Stimulated activated effector memory CD8-positive, alpha-beta T cell treated with anti-CD3 and anti-CD28 coated beads, Interleukin-12 subunit alpha, Interleukin-12 subunit beta, amount 100 ng/mL, for 72 hours (primary cell): ENCODE measurements at regions not wholly inside any gene's neighbourhood (a gene's known extent, or its start where the extent isn't known, plus 50 kb on each side); places are given as distances from the start of the nearest gene placed in this dataset.
"Not testable (repeated sequence)": the region's sequence is repeated elsewhere in the genome, so short reads cannot be mapped to it uniquely, and the experiment has no call there.

ENCODE experiments used
- ATAC-seq: fragments of 150-1000 bp; cut with Tn5 transposase; 2 replicates; pipeline ENCODE4 v1.10.0; 2021
- DNase-seq, 2 donors: peaks; one replicate each; pipeline ENCODE4 v3.0.0; 2021 to 2022; ENCODE audit warnings: low spot score in 2 of 2
- H3K27ac Mint-ChIP-seq: one replicate; pipeline ENCODE4 v1.8.0; 2022; ENCODE audit warnings: mild to moderate bottlenecking, mixed read lengths
- H3K36me3 Mint-ChIP-seq: one replicate; pipeline ENCODE4 v1.8.0; 2022; ENCODE audit warnings: mild to moderate bottlenecking, mixed read lengths
- H3K4me1 Mint-ChIP-seq: one replicate; pipeline ENCODE4 v1.8.0; 2022; ENCODE audit warnings: mixed read lengths
- H3K4me3 Mint-ChIP-seq: one replicate; pipeline ENCODE4 v1.8.0; 2022; ENCODE audit warnings: mild to moderate bottlenecking, mixed read lengths
- H3K9me3 Mint-ChIP-seq: one replicate; pipeline ENCODE4 v1.8.0; 2022; ENCODE audit warnings: mixed read lengths

DNA sequence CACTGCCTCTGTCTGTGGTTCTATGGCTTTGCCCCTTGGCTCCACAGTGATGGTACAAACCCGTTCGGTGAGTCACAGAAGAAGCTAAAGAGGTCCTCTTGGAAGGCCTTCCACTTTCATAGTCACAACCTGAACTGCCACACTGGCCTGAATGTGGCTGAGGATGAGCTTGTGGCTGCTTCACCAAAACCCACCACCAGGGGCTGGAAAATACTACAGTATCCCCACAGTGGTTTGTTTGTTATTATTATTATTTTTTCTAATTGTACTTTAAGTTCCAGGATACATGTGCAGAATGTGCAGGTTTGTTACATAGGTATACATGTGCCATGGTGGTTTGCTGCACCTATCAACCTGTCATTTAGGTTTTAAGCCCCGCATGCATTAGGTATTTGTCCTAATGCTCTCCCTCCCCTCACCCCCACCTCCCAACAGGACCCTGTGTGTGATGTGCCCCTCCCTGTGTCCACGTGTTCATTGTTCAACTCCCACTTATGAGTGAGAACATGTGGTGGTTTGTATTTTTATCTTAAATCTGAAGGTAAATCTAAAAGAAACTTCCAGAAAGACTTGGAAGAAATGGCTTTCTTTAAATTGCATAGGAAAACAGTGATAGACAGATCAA is 160.8 kb upstream of the NPSR1 start:
- H3K36me3 Mint-ChIP-seq: no peaks in the 10 kb centered on the region
- no peak overlapping the region for H3K4me3 Mint-ChIP-seq
- no peaks in the 10 kb centered on the region for H3K4me1 Mint-ChIP-seq
- no peak for DNase-seq
- H3K9me3 Mint-ChIP-seq: peaks cover 25% of the 10 kb centered on the region
- H3K27ac Mint-ChIP-seq: no peak overlapping the region
- ATAC-seq: no peak

DNA sequence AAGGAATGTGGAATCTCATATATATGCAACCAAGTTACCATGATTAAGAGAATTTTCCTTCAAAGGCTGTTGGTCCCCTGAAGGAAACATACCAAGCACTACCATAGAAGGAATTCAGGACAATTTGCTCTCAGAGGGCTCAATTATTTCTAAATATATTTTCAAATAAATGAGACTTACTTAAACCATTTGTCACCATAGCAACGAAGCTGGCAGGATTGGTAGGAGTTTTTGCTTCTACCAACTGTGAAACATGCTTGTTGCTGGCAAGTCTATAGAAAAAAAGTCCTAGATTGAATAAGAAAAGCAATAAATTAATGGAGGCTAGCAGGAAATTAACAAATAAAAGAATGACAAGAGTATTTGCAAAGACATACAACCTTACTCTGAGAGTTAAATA is 156.9 kb upstream of the NPSR1 start:
- Mint-ChIP-seq H3K4me1 (no peaks in the 10 kb centered on the region), H3K9me3 (peaks cover 11% of the 10 kb centered on the region), H3K36me3 (no peaks in the 10 kb centered on the region), H3K27ac (no peak overlapping the region), H3K4me3 (no peak overlapping the region)
- DNase-seq (no peak), ATAC-seq (no peak)

DNA sequence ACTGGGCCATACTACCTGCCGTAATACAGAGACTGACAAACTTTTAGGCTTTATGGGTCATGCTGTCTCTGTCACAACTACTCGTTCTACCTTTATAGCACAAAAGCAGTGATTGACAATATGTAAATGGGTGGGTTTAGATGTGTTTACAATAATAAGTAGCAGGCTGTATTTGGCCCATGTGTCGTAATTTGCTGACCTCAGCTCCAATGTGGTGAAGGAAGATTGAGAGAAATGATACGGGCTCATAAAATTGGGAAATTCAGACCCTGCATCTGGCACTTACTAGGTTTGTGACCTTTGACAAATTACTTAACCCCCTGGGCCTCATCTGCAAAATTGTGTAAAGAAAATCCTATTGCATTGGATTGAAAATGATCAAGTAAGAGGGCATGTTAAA is 150.8 kb upstream of the NPSR1 start:
- no peak for ATAC-seq
- Mint-ChIP-seq H3K4me3 (no peak overlapping the region), H3K36me3 (no peaks in the 10 kb centered on the region), H3K4me1 (no peaks in the 10 kb centered on the region), H3K27ac (no peak overlapping the region), H3K9me3 (peaks cover 15% of the 10 kb centered on the region)
- DNase-seq: no peak

DNA sequence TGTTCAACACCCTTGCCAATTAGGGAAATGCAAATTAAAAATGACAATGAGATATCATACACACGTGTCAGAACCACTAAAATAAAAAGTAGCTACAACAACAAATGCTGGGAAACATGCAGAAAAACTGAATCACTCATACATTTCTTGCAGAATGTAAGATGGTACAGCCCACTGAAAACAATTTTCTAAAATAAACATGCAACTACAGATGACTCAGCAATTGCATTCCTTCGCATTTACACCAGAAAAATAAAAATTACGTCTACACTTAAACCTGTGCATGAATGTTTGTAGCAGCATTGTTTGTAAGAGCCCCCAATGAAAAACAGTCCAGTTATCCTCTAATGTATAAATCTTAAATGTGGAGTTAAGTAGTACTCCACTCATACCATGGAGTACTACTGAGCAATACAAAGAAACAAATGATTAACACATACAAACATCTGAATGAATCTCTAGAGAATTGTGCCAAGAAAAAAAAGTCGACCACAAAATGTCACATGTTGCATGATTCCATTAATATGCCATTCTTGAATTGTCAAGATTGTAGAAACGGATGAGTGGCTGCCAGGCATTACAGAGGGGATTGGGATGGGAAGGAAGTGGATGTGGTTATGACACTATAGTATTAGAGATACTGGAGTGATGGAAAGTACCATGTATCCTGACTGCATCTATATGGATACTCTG is 134.6 kb upstream of the NPSR1 start:
- Mint-ChIP-seq H3K27ac (no peak overlapping the region), H3K9me3 (peaks cover 20% of the 10 kb centered on the region), H3K4me1 (no peaks in the 10 kb centered on the region), H3K4me3 (no peak overlapping the region), H3K36me3 (no peaks in the 10 kb centered on the region)
- DNase-seq: no peak
- ATAC-seq: no peak

DNA sequence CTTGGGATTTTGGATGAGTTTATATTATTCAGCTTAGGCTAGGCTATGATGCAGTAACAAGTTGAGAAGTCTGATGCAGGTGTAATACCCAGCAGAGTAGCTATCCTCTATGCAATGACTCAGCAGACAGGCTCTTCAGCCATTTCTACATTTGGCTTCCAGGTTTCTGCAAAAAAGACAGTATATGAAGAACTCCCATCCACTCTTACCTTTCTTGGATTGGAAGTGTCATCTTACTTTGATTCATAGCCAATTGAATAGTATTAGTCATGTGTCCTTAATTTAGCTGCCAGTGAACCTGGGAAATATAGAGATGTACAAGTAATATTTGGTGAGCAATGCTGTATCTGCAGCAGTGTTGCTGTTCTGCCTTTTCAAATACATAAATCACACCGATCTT is 127.8 kb upstream of the NPSR1 start:
- Mint-ChIP-seq H3K4me1 (no peaks in the 10 kb centered on the region), H3K27ac (no peak overlapping the region), H3K36me3 (no peaks in the 10 kb centered on the region), H3K4me3 (no peak overlapping the region), H3K9me3 (peaks cover 9% of the 10 kb centered on the region)
- DNase-seq (no peak), ATAC-seq (no peak)

DNA sequence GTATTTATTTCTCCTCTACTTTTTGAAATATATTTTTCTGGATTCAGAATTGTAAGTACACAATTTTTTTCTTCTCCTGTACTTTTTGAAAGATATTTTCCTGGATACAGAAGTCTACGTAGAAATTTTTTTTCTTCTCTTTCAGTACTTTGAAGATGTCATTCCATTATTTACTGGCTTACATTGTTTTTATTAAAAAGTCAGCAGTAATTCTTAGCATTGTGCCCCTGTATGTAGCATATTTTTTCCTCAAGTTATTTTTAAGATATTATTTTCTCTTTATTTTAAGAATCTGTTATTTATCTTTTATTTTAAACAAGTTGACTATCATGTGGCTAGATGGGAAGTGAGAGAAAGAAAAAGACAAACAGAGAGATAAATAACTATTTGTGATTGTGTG is 119.0 kb upstream of the NPSR1 start:
- H3K9me3 Mint-ChIP-seq: peaks cover 20% of the 10 kb centered on the region
- no peaks in the 10 kb centered on the region for H3K4me1 Mint-ChIP-seq
- H3K27ac Mint-ChIP-seq: no peak overlapping the region
- ATAC-seq: no peak
- H3K36me3 Mint-ChIP-seq: no peaks in the 10 kb centered on the region
- H3K4me3 Mint-ChIP-seq: no peak overlapping the region
- no peak for DNase-seq

DNA sequence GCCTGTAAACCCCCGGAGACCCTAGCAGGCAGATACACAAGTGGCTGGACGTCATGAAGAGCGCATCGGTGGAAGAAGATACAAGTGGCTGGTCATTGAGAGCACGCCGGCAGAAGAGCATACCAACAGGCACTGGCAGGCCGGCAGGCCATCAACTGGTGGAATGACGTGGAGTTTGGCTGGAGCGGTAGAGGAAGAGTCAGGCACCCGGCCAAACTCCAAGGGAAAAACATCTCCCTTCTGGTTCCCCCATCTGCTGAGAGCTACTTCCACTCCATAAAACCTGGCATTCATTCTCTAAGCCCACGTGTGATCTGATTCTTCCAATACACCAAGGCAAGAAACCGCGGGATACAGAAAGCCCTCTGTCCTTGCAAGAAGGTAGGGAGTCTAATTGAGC is 113.4 kb upstream of the NPSR1 start:
- H3K9me3 Mint-ChIP-seq: peaks cover 23% of the 10 kb centered on the region
- no peak overlapping the region for H3K4me3 Mint-ChIP-seq
- H3K27ac Mint-ChIP-seq: no peak overlapping the region
- no peak for DNase-seq
- H3K36me3 Mint-ChIP-seq: no peaks in the 10 kb centered on the region
- H3K4me1 Mint-ChIP-seq: no peaks in the 10 kb centered on the region
- ATAC-seq: no peak

DNA sequence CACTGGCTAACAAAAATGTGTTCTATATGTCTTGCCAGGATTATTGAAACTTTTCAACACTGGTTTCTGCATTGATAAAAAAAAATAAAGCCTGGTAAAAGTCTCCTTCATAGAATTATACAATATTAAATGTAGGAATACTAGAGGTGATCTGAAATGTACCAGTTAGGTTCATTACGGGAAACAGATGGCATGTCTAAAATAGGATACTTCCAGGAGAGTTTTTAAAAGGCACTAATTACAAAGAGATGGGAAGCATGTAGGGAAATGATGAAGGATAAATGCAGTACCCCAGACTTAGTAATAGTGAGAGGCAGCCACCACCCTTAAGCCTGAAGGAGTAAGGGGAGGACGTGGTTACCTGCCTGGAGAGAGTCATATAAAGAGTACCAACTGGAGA is 107.0 kb upstream of the NPSR1 start:
- no peaks in the 10 kb centered on the region for H3K36me3 Mint-ChIP-seq
- H3K4me3 Mint-ChIP-seq: no peak overlapping the region
- H3K27ac Mint-ChIP-seq: no peak overlapping the region
- no peaks in the 10 kb centered on the region for H3K4me1 Mint-ChIP-seq
- ATAC-seq: no peak
- DNase-seq: no peak
- H3K9me3 Mint-ChIP-seq: peaks cover 25% of the 10 kb centered on the region

DNA sequence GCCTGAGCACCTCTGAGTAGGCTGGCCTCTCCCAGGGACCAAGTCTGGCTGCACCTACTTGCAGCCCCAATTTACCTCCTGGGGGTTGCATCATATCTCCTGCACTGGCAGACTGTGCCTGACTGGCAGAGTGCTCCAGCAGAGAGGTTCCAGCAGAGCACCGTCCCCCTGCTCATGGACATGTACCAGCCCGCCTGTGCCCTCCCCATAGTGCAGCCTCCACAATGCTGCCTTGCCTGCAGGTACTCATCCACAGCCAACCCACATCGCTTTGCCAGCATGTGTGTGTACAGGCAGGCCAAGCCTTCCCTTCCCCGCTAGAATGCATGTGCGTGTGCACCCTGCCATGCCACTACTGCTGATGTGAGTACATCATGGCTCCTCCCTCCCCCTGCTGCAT is 105.5 kb upstream of the NPSR1 start:
- no peaks in the 10 kb centered on the region for H3K36me3 Mint-ChIP-seq
- no peaks in the 10 kb centered on the region for H3K4me1 Mint-ChIP-seq
- ATAC-seq (no peak), DNase-seq (no peak)
- no peak overlapping the region for H3K27ac Mint-ChIP-seq
- peaks cover 25% of the 10 kb centered on the region for H3K9me3 Mint-ChIP-seq
- no peak overlapping the region for H3K4me3 Mint-ChIP-seq

DNA sequence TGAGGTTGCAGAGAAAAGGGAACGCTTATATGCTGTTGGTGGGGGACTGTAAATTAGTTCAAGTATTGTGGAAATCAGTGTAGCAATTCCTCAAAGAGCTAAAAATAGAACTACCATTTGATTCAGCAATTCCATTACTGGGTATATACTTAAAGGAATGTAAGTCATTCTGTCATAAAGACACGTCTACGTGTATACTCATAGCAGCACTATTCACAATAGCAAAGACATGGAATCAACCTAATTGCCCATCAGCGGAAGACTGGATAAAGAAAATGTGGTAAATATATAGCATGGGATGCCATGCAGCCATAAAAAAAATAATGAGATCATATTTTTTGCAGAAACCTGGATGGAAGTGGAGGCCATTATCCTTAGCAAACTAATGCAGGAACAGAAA is 100.0 kb upstream of the NPSR1 start:
- ATAC-seq: no peak
- DNase-seq: no peak
- no peaks in the 10 kb centered on the region for H3K36me3 Mint-ChIP-seq
- H3K4me1 Mint-ChIP-seq: no peaks in the 10 kb centered on the region
- peaks cover 21% of the 10 kb centered on the region for H3K9me3 Mint-ChIP-seq
- H3K27ac Mint-ChIP-seq: no peak overlapping the region
- H3K4me3 Mint-ChIP-seq: no peak overlapping the region

DNA sequence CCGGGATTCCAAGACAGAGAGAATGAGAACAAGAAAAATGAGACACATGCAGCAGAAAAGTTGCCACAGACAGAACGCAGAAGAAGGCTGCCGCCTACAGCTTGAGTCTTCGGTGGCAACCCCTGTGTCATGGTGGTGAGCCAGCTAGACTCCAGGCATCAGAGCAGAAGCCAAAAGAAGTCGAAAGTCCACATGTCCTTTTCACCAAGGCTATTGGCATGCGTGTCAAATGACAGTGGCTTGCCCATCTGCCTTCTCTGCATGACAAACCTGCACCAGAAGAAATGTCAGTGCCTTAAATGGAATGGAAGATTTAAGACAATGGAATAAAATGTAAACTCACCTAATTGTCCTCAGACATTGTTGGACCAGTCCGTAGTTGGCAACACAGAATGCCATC is 93.9 kb upstream of the NPSR1 start:
- H3K9me3 Mint-ChIP-seq: peaks cover 3% of the 10 kb centered on the region
- no peak for ATAC-seq
- no peaks in the 10 kb centered on the region for H3K36me3 Mint-ChIP-seq
- DNase-seq: no peak
- H3K27ac Mint-ChIP-seq: no peak overlapping the region
- no peak overlapping the region for H3K4me3 Mint-ChIP-seq
- H3K4me1 Mint-ChIP-seq: no peaks in the 10 kb centered on the region

DNA sequence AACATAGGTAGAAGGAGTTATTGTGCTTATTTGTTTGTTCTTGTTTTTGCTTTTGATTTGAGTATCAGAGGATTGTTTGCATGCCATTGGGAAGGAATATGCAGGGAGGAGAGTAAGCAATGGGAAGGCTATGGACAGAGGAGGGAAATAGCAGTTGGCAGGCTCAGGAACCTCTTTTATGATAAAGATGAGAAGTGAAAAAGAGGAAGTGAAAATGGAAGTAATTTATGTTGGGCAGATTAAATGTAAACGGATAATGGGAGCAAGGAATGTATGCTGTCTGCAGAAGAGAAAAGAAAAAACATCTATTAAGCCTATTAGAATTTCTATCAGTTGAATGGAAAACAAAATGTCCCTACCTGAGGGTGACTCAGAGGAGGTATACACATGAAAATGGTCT is 90.1 kb upstream of the NPSR1 start:
- no peak overlapping the region for H3K4me3 Mint-ChIP-seq
- no peak for DNase-seq
- no peaks in the 10 kb centered on the region for H3K36me3 Mint-ChIP-seq
- peaks cover 3% of the 10 kb centered on the region for H3K9me3 Mint-ChIP-seq
- no peaks in the 10 kb centered on the region for H3K4me1 Mint-ChIP-seq
- H3K27ac Mint-ChIP-seq: no peak overlapping the region
- no peak for ATAC-seq

DNA sequence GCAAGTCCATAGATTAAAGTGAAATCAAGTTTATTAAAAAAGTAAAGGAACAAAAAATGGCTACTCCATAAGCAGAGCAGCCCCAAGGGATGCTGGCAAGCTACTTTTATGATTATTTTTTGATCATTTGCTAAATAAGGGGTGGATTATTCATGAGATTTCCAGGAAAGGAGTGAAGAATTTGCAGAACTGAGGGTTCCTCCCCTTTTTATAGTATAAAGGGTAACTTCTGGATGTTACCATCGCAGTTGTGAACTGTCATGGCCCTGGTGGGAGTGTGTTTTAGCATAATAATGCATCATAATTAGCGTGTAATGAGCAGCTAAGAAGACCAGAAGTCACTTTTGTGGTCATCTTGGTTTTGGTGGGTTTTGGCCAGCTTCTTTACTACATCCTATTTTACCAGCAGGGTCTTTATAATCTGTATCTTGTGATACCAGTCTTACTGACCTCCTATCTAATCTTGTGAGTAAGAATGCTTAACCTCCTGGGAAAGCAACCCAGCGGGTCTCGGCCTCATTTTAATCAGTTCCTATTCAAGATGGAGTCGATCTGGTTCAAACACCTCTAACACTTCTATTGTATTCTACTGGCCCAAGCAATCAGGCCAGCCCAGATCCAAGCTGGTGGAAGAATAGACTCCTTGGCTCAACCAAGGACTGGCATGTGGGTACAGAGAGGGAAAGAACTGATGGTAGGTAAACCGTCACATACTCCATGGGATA is 87.9 kb upstream of the NPSR1 start:
- no peak for ATAC-seq
- Mint-ChIP-seq H3K9me3 (no peaks in the 10 kb centered on the region), H3K27ac (no peak overlapping the region), H3K4me1 (no peaks in the 10 kb centered on the region), H3K4me3 (no peak overlapping the region), H3K36me3 (no peaks in the 10 kb centered on the region)
- no peak for DNase-seq

DNA sequence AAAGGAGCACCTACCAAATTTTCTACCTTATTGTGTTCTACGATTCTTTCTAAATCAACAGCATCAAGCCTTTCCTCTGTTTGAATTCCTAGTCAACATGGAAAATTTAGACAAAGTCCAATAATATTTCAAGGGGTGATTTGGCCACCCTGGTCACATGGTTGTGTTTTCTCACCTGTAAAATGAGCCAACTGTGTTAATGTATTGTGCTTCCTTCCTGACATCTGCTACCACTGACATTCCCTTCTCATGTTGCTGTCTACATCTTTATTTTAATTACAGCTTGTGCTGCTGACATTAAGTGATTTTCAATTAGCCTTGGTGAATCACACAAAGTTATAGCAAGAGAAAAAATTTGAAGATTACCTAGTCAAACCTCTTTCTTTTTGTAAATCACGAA is 83.0 kb upstream of the NPSR1 start:
- no peaks in the 10 kb centered on the region for H3K4me1 Mint-ChIP-seq
- peaks cover 2% of the 10 kb centered on the region for H3K9me3 Mint-ChIP-seq
- no peaks in the 10 kb centered on the region for H3K36me3 Mint-ChIP-seq
- no peak for ATAC-seq
- DNase-seq: no peak
- no peak overlapping the region for H3K27ac Mint-ChIP-seq
- H3K4me3 Mint-ChIP-seq: no peak overlapping the region

DNA sequence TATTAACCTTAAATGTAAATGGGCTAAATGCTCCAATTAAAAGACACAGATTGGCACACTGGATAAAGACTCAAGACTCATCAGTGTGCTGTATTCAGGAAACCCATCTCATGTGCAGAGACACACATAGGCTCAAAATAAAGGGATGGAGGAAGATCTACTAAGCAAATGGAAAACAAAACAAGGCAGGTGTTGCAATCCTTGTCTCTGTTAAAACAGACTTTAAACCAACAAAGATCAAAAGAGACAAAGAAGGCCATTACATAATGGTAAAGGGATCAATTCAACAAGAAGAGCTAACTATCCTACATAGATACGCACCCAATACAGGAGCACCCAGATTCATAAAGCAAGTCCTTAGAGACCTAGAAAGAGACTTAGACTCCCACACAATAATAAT is 80.1 kb upstream of the NPSR1 start:
- H3K27ac Mint-ChIP-seq, ATAC-seq, DNase-seq, H3K36me3 Mint-ChIP-seq, H3K4me3 Mint-ChIP-seq, H3K4me1 Mint-ChIP-seq, H3K9me3 Mint-ChIP-seq: not testable (repeated sequence)

DNA sequence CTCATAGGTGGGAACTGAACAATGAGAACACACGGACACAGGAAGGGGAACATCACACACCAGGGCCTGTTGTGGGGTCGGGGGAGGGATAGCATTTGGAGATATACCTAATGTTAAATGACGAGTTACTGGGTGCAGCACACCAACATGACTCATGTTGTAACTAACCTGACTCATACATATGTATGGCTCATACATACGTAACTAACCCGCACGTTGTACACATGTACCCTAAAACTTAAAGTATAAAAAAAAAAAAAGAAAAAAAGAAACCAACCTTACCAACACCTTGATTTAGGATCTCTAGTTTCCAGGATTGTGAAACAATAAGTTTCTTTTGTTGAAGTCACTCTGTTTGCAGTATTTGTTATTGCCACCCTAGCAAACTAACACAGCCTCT is 76.3 kb upstream of the NPSR1 start:
- not testable (repeated sequence) for H3K4me3 Mint-ChIP-seq, ATAC-seq, H3K4me1 Mint-ChIP-seq, H3K36me3 Mint-ChIP-seq, H3K9me3 Mint-ChIP-seq, DNase-seq, H3K27ac Mint-ChIP-seq
